HG02798 (cell line): ENCODE measurements at regions not wholly inside any gene's neighbourhood (a gene's known extent, or its start where the extent isn't known, plus 50 kb on each side); places are given as distances from the start of the nearest gene placed in this dataset.
"Not testable (repeated sequence)": the region's sequence is repeated elsewhere in the genome, so short reads cannot be mapped to it uniquely, and the experiment has no call there.

Source experiments
- ATAC-seq: cut with Tn5 transposase; IDR thresholded peaks from one replicate; pipeline ENCODE4 v1.9.1; 2021; ENCODE audit warnings: mild to moderate bottlenecking; ENCODE audit not compliant: unreplicated experiment, poor library complexity

DNA sequence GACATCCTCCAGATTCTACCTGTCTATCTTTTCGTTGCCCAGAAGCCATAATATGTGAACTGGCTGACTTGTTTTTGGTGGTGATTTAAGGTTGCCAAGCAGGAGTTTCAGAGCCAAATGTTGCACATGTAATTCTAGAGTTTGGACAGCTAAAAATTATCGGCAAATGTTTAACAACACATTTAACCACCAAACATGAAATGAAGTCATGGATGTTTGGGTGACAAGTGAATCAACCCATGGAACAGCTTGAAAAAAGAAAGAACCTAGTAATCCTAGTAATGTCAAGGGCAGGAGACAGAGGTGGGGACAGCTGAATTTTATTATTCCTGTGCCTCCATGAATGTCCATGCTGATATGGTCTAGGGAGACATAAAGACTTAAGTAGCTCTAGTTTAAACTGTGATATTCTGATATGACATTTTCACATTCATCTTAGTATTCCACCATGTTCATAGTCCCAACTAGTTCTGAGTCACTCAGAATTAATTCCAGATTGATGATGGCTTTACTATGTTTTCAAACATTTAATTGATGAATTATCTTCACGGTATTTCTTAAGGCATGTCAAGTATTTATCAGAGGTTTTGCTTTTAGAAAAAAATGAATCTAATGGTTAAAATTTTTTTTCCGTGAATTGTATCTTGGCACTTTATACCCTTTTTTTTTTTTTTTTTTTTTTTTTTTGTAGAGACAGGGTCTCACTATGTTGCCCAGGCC, 101.7 kb downstream of the SOCS6 start:
- no peak for ATAC-seq

DNA sequence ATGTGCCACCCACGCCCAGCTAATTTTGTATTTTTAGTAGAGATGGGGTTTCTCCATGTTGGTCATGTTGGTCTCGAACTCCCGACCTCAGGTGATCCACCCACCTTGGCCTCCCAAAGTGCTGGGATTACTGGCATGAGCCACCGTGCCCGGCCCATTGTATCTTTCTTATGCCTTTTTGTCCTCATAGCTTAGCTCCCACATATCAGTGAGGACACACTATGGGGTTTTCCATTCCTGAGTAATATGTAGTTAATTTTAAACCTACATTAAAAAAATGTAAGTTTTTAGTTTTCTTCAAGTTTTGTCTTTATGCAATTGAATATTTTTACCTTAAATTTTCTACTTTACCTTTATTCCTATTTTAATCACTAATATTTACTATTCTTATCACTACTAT, 100.2 kb downstream of the SOCS6 start:
- not testable (repeated sequence) for ATAC-seq

DNA sequence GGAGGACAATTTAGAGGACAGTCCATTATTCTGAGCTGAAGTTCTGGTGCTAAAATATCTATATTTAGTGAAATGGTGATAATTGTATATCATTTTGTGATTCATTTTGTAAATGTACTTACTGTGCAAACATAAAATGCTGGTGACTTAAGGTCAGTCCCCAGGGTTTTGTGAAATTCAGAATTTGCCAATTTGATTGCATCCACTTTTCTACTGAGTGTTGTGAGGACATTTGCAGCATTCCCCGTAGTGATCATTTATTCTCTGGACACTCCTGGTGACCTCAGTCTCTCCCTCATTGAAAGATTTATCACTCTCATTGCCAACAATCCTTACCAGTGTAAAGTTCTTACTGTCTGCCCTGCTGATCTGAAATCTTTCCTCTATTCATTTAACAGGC, 98.2 kb downstream of the SOCS6 start:
- ATAC-seq = no peak

DNA sequence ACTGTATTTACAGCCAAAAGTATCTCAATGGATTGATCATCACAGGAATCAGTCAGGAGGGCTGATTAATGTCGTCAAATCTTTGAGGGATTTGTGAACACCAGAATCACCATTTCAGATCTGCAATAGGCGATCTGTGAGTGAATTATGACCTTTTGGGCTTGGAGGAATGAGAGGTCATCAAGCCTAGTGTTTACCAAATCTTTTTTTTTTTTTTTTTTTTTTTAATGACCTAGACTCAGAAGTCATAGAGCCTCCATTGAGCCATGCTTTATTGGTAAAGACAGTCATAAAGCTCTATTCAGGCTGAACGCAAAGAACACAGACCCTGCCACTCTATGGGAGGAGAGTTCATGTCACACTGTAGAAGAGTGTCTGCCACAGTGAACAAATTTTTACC, 97.7 kb downstream of the SOCS6 start:
- ATAC-seq = no peak

DNA sequence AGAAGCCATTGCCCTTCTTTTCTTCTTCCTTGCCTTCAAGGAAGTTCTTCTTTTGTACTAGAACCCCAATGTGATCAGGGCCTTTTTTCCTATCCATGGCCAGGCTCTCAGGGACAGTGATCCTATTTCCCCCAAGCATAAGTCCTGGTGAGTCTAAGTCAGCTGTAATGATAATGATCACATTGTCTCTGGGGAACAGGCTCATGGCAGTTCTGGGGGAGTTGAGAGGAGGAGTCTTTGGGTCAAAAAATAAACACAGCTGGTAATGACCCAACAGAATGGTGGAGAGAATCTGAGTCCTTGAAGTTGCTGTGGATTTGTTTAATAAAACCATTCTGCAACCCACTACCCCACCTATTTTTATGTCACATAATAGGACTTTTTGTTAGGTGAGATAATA, 96.6 kb downstream of the SOCS6 start:
- no peak for ATAC-seq

DNA sequence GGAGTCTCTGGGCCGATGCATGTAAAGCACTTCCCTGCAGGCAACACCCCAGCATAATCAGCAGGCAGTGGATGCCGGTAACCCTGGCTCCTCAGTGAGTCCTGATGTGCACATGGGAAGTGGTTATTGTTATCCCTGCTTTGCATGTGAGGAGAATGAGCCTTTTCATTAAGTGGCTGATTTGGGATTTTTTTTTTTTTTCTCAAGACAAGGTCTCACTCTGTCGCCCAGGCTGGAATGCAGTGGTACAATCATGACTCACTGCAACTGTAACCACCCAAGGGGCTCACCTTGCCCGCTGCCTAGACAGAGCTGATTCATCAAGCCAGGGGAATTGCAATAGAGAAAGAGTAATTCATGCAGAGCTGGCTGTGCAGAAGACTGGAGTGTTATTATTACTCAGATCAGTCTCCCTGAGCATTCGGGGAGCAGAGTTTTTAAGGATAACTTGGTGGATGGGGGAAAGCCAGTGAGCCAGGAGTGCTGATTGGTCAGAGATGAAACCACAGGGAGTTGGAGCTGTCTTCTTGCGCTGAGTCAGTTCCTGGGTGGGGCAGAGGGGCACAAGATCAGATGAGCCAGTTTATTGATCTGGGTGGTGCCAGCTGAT, 95.4 kb downstream of the SOCS6 start:
- ATAC-seq = no peak

DNA sequence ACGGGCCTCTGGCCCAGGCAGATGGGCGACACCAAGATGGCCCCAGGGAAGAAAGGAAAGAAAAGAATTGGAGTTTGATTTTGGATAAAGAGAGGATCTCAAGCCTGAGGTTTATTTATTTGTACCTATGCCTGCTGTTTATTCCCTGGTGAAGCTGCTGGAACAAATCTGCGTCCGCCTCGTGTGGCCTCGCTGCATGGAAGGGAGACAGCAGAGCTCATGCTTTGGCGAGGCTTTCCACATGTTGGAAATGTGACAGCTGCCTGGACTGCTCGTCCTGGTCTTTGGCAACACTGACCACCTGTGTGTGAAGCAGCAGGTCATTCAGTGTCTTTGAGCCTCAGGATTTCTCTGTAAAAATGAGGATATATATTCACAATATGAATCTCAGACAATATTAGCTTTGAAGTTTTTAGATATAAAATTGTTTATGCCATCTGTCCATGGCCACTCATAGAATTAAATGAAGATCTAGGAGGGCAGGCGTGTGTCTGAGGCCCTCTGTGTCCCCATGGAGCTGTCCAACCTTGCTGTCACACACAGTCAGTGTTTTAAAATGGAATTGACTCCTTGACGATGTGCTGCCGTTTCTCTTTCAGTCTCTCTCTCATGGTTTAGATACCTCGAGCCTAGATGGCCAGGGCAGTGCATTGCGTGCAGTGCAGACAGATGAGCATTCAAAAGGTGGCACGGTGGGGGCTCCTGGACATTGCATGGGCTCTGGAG, 94.3 kb downstream of the SOCS6 start:
- ATAC-seq = no peak

DNA sequence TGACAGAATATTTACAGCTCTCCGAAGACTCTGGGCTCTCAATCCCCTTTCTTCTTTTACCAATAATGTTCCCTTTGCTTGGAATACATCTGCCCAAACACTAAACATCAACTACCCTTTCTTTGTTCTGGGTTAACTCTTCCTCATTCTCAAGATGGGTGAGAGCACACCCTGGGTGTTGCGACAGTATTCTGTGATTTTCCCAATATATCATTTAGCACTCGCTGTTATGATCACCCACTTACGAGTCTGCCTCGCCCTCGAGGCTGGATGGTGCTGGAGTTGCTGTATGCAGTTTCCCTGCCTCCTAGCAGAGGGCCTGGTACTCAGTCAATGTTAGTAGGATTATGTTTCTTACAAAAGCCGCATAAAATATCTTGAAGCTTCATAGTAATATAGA, 93.2 kb downstream of the SOCS6 start:
- ATAC-seq = no peak

DNA sequence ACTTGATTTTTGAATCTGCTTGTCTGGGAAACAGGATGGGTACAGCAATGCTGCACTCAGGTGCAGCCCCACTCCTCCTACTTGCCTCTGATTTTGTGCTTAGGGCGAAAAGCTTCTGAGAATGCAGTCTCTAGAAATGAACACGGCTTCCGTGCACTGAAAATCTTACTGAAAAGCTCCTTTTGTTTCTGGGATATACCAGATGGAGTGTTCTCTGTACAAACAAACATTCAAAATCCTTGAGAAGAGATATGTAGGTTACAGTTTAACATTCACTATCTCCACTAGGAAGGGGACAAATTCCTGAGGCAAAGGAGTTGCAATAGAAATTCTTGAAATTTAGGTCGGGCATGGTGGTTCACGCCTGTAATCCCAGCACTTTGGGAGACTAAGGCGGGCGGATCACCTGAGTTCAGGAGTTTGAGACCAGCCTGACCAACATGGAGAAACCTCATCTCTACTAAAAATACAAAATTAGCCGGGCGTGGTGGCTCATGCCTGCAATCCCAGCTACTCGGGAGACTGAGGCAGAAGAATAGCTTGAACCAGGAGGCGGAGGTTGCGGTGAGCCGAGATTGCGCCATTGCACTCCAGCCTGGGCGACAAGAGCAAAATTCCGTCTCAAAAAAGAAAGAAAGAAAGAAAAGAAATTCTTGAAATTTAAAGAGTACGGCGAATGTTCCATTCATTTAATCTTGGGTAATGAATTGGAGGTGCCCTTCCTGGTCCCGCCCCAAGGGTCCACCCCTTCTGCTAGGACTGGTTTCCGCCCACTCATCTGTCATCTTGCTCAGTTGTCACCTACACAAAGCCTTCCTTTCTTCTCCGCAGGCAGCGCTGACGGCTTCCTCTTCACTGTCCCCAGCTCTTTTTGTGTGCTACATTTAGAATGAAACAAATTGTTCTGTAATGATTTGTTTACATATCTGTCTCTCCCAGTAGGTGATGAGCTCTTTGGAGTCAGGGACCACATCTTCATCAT, 92.4 kb downstream of the SOCS6 start:
- no peak for ATAC-seq
